IMR-90 (cell line): ENCODE measurements at regions not wholly inside any gene's neighbourhood (a gene's known extent, or its start where the extent isn't known, plus 50 kb on each side); places are given as distances from the start of the nearest gene placed in this dataset.

Experiments
- ATAC-seq: fragments of 200-7000 bp; cut with Tn5 transposase; 2 replicates; pipeline ENCODE4 v1.9.1; 2020; ENCODE audit warnings: low read depth, mild to moderate bottlenecking, moderate library complexity
- BruUV-seq: library from RNA; stranded (reverse); fragments of 400-500 nt; replicated peaks from 2 replicates; lab custom pipeline; 2021; lab: Mats Ljungman, UMichigan
- CTCF ChIA-PET: fragments of 300-600 bp; formaldehyde crosslinking; extraction: SDS; loops from one replicate; lab custom pipeline; 2021; ENCODE audit warnings: antibody characterized with exemption; lab: Yijun Ruan, JAX
- POLR2A ChIA-PET: fragments of 300-600 bp; sonication (Branson Sonifier 250); formaldehyde crosslinking; loops from one replicate; lab custom pipeline; 2022; ENCODE audit warnings: antibody characterized with exemption; ENCODE audit not compliant: unreplicated experiment; lab: Charles Lee
- DNase-seq: peaks from one replicate; pipeline ENCODE4 v3.0.0; 2013
- H2AFZ ChIP-seq: replicated peaks from 2 replicates; pipeline ENCODE3; 2013; ENCODE audit warnings: low read length, mild to moderate bottlenecking; ENCODE audit not compliant: poor library complexity
- H2AK5ac ChIP-seq: 2 replicates; pipeline ENCODE4 v1.6.1; 2013; ENCODE audit warnings: low read depth, low read length, inconsistent platforms
- H2AK9ac ChIP-seq: replicated peaks from 2 replicates; pipeline ENCODE3; 2013; ENCODE audit warnings: mild to moderate bottlenecking, low read depth, low read length, moderate library complexity; ENCODE audit not compliant: poor library complexity
- H2BK120ac ChIP-seq: 2 replicates; pipeline ENCODE4 v1.6.1; 2013; ENCODE audit warnings: low read depth, low read length, inconsistent platforms
- H2BK15ac ChIP-seq: 3 replicates; pipeline ENCODE4 v1.6.1; 2013; ENCODE audit warnings: low read depth, low read length, inconsistent platforms
- H2BK20ac ChIP-seq: 2 replicates; pipeline ENCODE4 v1.6.1; 2013; ENCODE audit warnings: low read depth, mild to moderate bottlenecking, inconsistent platforms, low read length, moderate library complexity
- H2BK5ac ChIP-seq: 2 replicates; pipeline ENCODE4 v1.6.1; 2013; ENCODE audit warnings: mild to moderate bottlenecking, low read depth, low read length, inconsistent platforms; ENCODE audit not compliant: poor library complexity, severe bottlenecking
- H3K14ac ChIP-seq: replicated peaks from 2 replicates; pipeline ENCODE4 v1.6.1; 2013; ENCODE audit warnings: low read depth, low read length, inconsistent platforms
- H3K18ac ChIP-seq: 2 replicates; pipeline ENCODE4 v1.6.1; 2013; ENCODE audit warnings: low read depth, low read length, control low read depth
- H3K23ac ChIP-seq: 2 replicates; pipeline ENCODE4 v1.6.1; 2013; ENCODE audit warnings: low read depth, low read length, inconsistent platforms
- H3K27ac ChIP-seq: 2 replicates; pipeline ENCODE4 v1.5.1; 2013; ENCODE audit warnings: mild to moderate bottlenecking, control low read depth, low read length; ENCODE audit not compliant: insufficient read depth
- H3K27me3 ChIP-seq: 2 replicates; pipeline ENCODE4 v1.6.1; 2013; ENCODE audit warnings: low read length; ENCODE audit not compliant: control insufficient read depth, insufficient read depth
- H3K36me3 ChIP-seq: 2 replicates; pipeline ENCODE4 v1.6.1; 2013; ENCODE audit warnings: low read length, mixed read lengths; ENCODE audit not compliant: control insufficient read depth, insufficient read depth
- H3K4ac ChIP-seq: 2 replicates; pipeline ENCODE4 v1.6.1; 2013; ENCODE audit warnings: low read depth, low read length, inconsistent platforms
- H3K4me1 ChIP-seq: 2 replicates; pipeline ENCODE4 v1.6.1; 2013; ENCODE audit warnings: low read length, mixed read lengths; ENCODE audit not compliant: control insufficient read depth, insufficient read depth
- H3K4me2 ChIP-seq: 2 replicates; pipeline ENCODE4 v1.6.1; 2013; ENCODE audit warnings: low read depth, mild to moderate bottlenecking, control low read depth, low read length, moderate library complexity
- H3K4me3 ChIP-seq: 2 replicates; pipeline ENCODE4 v1.5.1; 2013; ENCODE audit warnings: low read depth, mild to moderate bottlenecking, control low read depth, low read length, moderate library complexity; ENCODE audit not compliant: insufficient read depth
- H3K56ac ChIP-seq: 2 replicates; pipeline ENCODE4 v1.6.1; 2013; ENCODE audit warnings: low read length, inconsistent platforms; ENCODE audit not compliant: insufficient read depth; ENCODE audit errors: extremely low read depth
- H3K79me1 ChIP-seq, 2 experiments: 2 replicates each; pipeline ENCODE4 v1.6.1; 2013; ENCODE audit warnings: low read length in 2 of 2, inconsistent platforms in 1 of 2, low read depth in 1 of 2
- H3K9ac ChIP-seq: 2 replicates; pipeline ENCODE4 v1.6.1; 2013; ENCODE audit warnings: low read depth, low read length, control low read depth
- H3K9me1 ChIP-seq: 2 replicates; pipeline ENCODE4 v1.6.1; 2013; ENCODE audit warnings: low read length, inconsistent platforms; ENCODE audit not compliant: insufficient read depth
- H3K9me3 ChIP-seq: 2 replicates; pipeline ENCODE4 v1.6.1; 2013; ENCODE audit warnings: low read length; ENCODE audit not compliant: control insufficient read depth, insufficient read depth
- H4K20me1 ChIP-seq: 2 replicates; pipeline ENCODE4 v1.6.1; 2013; ENCODE audit warnings: low read length, inconsistent platforms; ENCODE audit not compliant: insufficient read depth
- H4K5ac ChIP-seq: 2 replicates; pipeline ENCODE4 v1.6.1; 2013; ENCODE audit warnings: mild to moderate bottlenecking, low read depth, low read length, control low read depth
- H4K8ac ChIP-seq, 2 experiments: 2 replicates each; pipeline ENCODE4 v1.6.1; 2013; ENCODE audit warnings: low read depth in 2 of 2, low read length in 2 of 2, control low read depth in 1 of 2, inconsistent platforms in 1 of 2
- H4K91ac ChIP-seq: 2 replicates; pipeline ENCODE4 v1.6.1; 2013; ENCODE audit warnings: low read depth, low read length, inconsistent platforms; ENCODE audit not compliant: insufficient read depth
- CEBPB ChIP-seq: IDR thresholded peaks from 2 replicates; pipeline ENCODE4 v1.6.1; 2012; ENCODE audit warnings: low read depth, low read length, improper control_type of control experiment
- MAFK ChIP-seq: IDR thresholded peaks from 2 replicates; pipeline ENCODE4 v1.6.1; 2012; ENCODE audit warnings: low read depth, low read length, improper control_type of control experiment
- MAZ ChIP-seq: IDR thresholded peaks from 2 replicates; pipeline ENCODE4 v1.6.1; 2012; ENCODE audit warnings: low read depth, mild to moderate bottlenecking, low read length, improper control_type of control experiment, moderate library complexity, borderline replicate concordance
- NFE2L2 ChIP-seq: fragments of 150-350 bp; IDR thresholded peaks from 2 replicates; pipeline ENCODE4 v1.6.1; 2016; ENCODE audit warnings: low read depth, mild to moderate bottlenecking, low read length
- POLR2A ChIP-seq: IDR thresholded peaks from 2 replicates; pipeline ENCODE4 v1.6.1; 2012; ENCODE audit warnings: mild to moderate bottlenecking, low read depth, low read length
- RAD21 ChIP-seq: IDR thresholded peaks from 2 replicates; pipeline ENCODE4 v1.6.1; 2012; ENCODE audit warnings: low read length, improper control_type of control experiment
- RCOR1 ChIP-seq: IDR thresholded peaks from 2 replicates; pipeline ENCODE4 v1.6.1; 2012; ENCODE audit warnings: mild to moderate bottlenecking, low read length, improper control_type of control experiment; ENCODE audit not compliant: insufficient replicate concordance
- WGBS, 2 experiments: methylation state at CpG; one replicate each; pipeline versions ENCODE4 v1.1.5 to v1.1.7; 2013; ENCODE audit warnings: missing lambda C conversion rate in 2 of 2; ENCODE audit not compliant: insufficient read length in 1 of 2; ENCODE audit errors: extremely low coverage in 2 of 2; 5-methylcytosine and 5-hydroxymethylcytosine counted together
- dilution Hi-C: fragments of 300-500 bp; cut with HindIII; formaldehyde crosslinking; loops from one replicate; pipeline ENCODE4 v1.14.3; 2018; ENCODE audit warnings: low sequenced_read_pairs; ENCODE audit not compliant: unreplicated experiment
- in situ Hi-C: fragments of 300-500 bp; cut with MboI; formaldehyde crosslinking; loops from 3 replicates; pipeline ENCODE4 v1.14.3; 2019; ENCODE audit warnings: low sequenced_read_pairs, inconsistent platforms, mixed read lengths
- intact Hi-C: fragments of 100-400 bp; cut with micrococcal nuclease; formaldehyde crosslinking; loops from 2 replicates; pipeline ENCODE4 v1.10.0; 2022
- TF ChIP-seq, protein P1 (sequence below): fragments of 150-350 bp; IDR thresholded peaks from 2 replicates; pipeline ENCODE4 v1.6.1; 2016; ENCODE audit warnings: low read depth, mild to moderate bottlenecking, low read length, moderate library complexity, borderline replicate concordance

GRCh38 chr5:174188295-174188694 is 142.8 kb downstream of the NSG2 start:
- Histone ChIP-seq H3K27me3 (no peaks in the 10 kb centered on the region), H3K4ac (no peak overlapping the region), H2BK15ac (no peak overlapping the region), H3K14ac (no peak overlapping the region), H2BK20ac (no peak overlapping the region), H2AK9ac (no peak overlapping the region), H4K91ac (no peak overlapping the region), H3K9me1 (no peaks in the 10 kb centered on the region), H4K8ac (no peak overlapping the region), H3K56ac (no peak overlapping the region), H3K27ac (no peak overlapping the region), H3K18ac (no peak overlapping the region), H3K9ac (no peak overlapping the region), H3K4me3 (no peak overlapping the region), H4K5ac (no peak overlapping the region), H3K23ac (no peak overlapping the region), H3K9me3 (peaks cover 8% of the 10 kb centered on the region), H4K20me1 (no peaks in the 10 kb centered on the region), H2BK5ac (no peak overlapping the region), H3K4me1 (no peaks in the 10 kb centered on the region), H3K4me2 (no peak overlapping the region), H3K79me1 (no peaks in the 10 kb centered on the region), H2BK120ac (no peak overlapping the region), H2AK5ac (no peak overlapping the region), H2AFZ (no peak overlapping the region), H3K36me3 (no peaks in the 10 kb centered on the region)
- ATAC-seq = no peak
- intact Hi-C loops (no loop called here), in situ Hi-C loops (no loop called here), dilution Hi-C loops (no loop called here)
- no CpG with 5 or more reads among the region's 1 CpG for WGBS, 2 experiments
- ChIA-PET CTCF (no interaction called here), POLR2A (no interaction called here)
- no TSS peak for BruUV-seq
- TF ChIP-seq NFE2L2 (no peak), RCOR1 (no peak), CEBPB (no peak), MAZ (no peak), RAD21 (no peak), MAFK (no peak), POLR2A (no peak)
- TF ChIP-seq, protein P1, sequence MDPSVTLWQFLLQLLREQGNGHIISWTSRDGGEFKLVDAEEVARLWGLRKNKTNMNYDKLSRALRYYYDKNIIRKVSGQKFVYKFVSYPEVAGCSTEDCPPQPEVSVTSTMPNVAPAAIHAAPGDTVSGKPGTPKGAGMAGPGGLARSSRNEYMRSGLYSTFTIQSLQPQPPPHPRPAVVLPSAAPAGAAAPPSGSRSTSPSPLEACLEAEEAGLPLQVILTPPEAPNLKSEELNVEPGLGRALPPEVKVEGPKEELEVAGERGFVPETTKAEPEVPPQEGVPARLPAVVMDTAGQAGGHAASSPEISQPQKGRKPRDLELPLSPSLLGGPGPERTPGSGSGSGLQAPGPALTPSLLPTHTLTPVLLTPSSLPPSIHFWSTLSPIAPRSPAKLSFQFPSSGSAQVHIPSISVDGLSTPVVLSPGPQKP = no peak
- no peak for DNase-seq
